Astrocyte of the spinal cord (primary cell): ENCODE measurements at regions not wholly inside any gene's neighbourhood (a gene's known extent, or its start where the extent isn't known, plus 50 kb on each side); places are given as distances from the start of the nearest gene placed in this dataset.
A peak's percentile ranks its signal among the peaks of the same experiment; 100 is the strongest.

Experiments used
- DNase-seq: peaks from one replicate; pipeline ENCODE4 v3.0.0; 2011; ENCODE audit warnings: low read depth, low spot score
- H3K4me3 ChIP-seq: 2 replicates; pipeline ENCODE4 v1.5.1; 2011; ENCODE audit warnings: low read depth, mild to moderate bottlenecking, low read length, moderate library complexity
- CTCF ChIP-seq: IDR thresholded peaks from 2 replicates; pipeline ENCODE4 v1.5.1; 2012; ENCODE audit warnings: low read depth, mild to moderate bottlenecking, low read length, inconsistent platforms
- in situ Hi-C: cut with HindIII; loops from 2 replicates; pipeline ENCODE4 v1.10.0; 2017; ENCODE audit warnings: low sequenced_read_pairs

DNA sequence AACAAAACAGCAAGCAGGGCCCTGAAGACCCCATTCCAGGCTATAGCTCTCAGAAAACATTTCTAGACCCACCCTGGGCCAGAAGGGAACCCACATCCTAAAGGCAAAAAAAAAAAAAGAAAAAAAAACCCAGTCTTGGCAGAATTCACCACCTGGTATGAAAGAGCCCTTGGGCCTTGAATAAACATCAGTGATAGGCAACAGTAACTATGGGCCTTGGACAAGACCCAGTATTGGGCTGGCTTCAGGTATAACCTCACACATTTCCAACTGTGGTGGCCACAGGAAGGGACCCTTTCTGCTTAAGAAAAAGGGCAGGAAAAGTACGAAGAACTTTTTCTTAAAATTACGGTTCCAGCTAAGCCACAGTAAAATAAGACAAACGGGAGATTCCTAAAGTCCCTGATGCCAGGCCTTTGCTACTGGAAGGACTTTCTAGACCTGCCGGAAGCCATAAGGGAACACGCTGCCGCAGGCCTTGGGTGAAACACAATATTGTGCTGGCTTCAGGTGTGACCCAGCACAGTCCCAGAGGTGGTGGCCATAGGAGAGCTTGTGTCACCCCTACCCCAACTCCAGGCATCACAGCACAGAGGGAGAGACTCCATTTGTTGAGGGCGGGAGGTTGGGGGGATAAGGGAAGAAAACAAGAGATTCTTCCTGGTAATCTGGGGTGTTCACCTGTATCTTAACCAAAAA is 505.2 kb upstream of the RGMB start:
- no peak for TF ChIP-seq CTCF
- in situ Hi-C loops = no loop called here
- no peak for DNase-seq
- H3K4me3 ChIP-seq = no peak overlapping the region

DNA sequence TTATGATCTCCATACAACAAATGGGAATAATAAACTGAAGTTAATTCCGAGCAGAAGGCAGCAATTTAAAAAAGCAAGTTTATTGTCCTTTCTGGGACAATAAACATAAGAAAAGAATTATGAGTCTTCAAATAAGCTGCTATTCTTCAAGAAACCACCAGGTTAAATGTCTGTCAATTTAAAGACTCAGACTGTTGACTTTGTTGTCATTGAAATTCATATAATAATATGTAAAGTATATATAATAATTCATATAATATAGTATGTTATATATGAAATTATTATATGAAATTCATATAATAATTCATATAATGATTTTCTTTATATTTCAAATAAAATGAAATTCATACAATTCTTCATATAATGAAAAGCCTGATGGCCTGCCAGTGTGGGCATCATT is 497.5 kb upstream of the RGMB start:
- TF ChIP-seq CTCF = no peak
- no peak for DNase-seq
- H3K4me3 ChIP-seq = no peak overlapping the region
- in situ Hi-C loops = no loop called here

DNA sequence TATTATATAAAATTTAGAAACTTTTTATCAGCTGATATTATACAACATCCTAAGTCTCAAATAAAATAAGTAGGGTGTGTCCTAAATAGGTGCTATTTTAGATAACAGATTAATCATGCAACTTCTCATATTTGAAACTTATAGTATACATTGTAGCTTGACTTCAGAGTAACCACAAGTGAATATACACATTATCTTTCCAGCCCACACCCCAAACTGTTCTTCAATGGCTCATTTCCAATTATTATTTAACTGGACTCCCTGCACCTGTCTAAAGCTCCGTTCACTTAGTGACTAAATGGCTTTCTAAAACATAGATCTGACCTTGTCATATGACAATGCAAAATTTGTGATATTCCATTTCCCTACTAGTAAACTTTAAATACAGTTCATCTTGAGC is 490.9 kb upstream of the RGMB start:
- no peak for TF ChIP-seq CTCF
- no peak overlapping the region for H3K4me3 ChIP-seq
- in situ Hi-C loops = no loop called here
- DNase-seq = no peak

- peak; percentile 45 for DNase-seq
- no peak overlapping the region for H3K4me3 ChIP-seq
- TF ChIP-seq CTCF = no peak
- in situ Hi-C loops = no loop called here
These were observed 481.0 kb upstream of the RGMB start for GRCh38 chr5:98292496-98292895.

GRCh38 chr5:98296426-98296825 is 477.0 kb upstream of the RGMB start:
- DNase-seq = peak; percentile 56
- no peak for TF ChIP-seq CTCF
- in situ Hi-C loops = no loop called here
- H3K4me3 ChIP-seq = no peak overlapping the region

DNA sequence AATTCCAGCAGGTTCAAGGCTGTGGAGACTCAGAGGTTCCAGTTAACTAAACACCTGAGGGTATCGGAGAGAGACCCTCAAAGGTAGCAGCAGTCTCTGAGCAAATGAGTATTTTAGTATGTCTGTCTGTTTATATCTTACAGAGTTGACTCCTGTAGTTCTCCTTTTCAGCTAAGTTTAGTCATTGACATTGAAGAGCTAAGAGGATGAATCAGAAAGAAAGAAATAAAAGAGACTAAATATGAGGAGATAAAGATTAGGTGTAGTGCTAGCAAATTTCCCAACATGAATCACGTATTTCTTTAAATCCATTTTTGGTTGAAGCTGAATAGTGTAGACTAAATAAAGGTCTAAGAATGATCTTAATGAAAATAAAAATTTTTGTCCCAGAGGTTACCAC is 474.0 kb upstream of the RGMB start:
- no peak for DNase-seq
- TF ChIP-seq CTCF = no peak
- no peak overlapping the region for H3K4me3 ChIP-seq
- in situ Hi-C loops = no loop called here
